A673 (cell line): ENCODE measurements at regions not wholly inside any gene's neighbourhood (a gene's known extent, or its start where the extent isn't known, plus 50 kb on each side); places are given as distances from the start of the nearest gene placed in this dataset.
"Not testable (repeated sequence)": the region's sequence is repeated elsewhere in the genome, so short reads cannot be mapped to it uniquely, and the experiment has no call there.

ENCODE experiments used
- CTCF ChIP-seq: fragments of 300-800, 200-600 bp; sonication (generic); conservative IDR thresholded peaks from 2 replicates; pipeline ENCODE4 v1.5.1; 2017; ENCODE audit warnings: low read depth, mild to moderate bottlenecking, antibody characterized with exemption, low read length, moderate library complexity, mixed read lengths
- EZH2 ChIP-seq: fragments of 200-600 bp; sonication (generic); IDR thresholded peaks from 2 replicates; pipeline ENCODE4 v1.6.1; 2017; ENCODE audit warnings: borderline replicate concordance, low read depth, mild to moderate bottlenecking, mixed read lengths, antibody characterized with exemption, low read length; ENCODE audit not compliant: poor library complexity, severe bottlenecking

- TF ChIP-seq CTCF, EZH2: not testable (repeated sequence)
These were observed 185.4 kb downstream of the FAM72C start for GRCh38 chr1:143786381-143786780.
